NOMO-1 (cell line): ENCODE measurements at regions not wholly inside any gene's neighbourhood (a gene's known extent, or its start where the extent isn't known, plus 50 kb on each side); places are given as distances from the start of the nearest gene placed in this dataset.
"Not testable (repeated sequence)": the region's sequence is repeated elsewhere in the genome, so short reads cannot be mapped to it uniquely, and the experiment has no call there.

Source experiments
- DNase-seq, 2 experiments: peaks; one replicate each; lab custom pipeline; 2025; ENCODE audit not compliant: unreplicated experiment in 2 of 2; lab: John Stamatoyannopoulos, UW

GRCh38 chr2:90359887-90360730 is 1668.6 kb downstream of the RPIA start:
- not testable (repeated sequence) for DNase-seq

GRCh38 chr2:90360731-90361035 is 1669.2 kb downstream of the RPIA start:
- not testable (repeated sequence) for DNase-seq
